HEK293T (cell line): ENCODE measurements at regions not wholly inside any gene's neighbourhood (a gene's known extent, or its start where the extent isn't known, plus 50 kb on each side); places are given as distances from the start of the nearest gene placed in this dataset.

Experiments used
- CTCF ChIA-PET: fragments of 350-600 bp; formaldehyde crosslinking; extraction: SDS; loops from one replicate; lab custom pipeline; 2021; ENCODE audit warnings: antibody characterized with exemption, inconsistent platforms; lab: Yijun Ruan, JAX
- POLR2A ChIA-PET: fragments of 350-600 bp; formaldehyde crosslinking; extraction: SDS; loops from one replicate; lab custom pipeline; 2020; ENCODE audit warnings: antibody characterized with exemption, inconsistent platforms; lab: Yijun Ruan, JAX
- DNase-seq: peaks from one replicate; pipeline ENCODE4 v3.0.0; 2012; ENCODE audit warnings: mixed read lengths; ENCODE audit errors: extremely low spot score
- ARNT ChIP-seq: fragments of 450-650 bp; IDR thresholded peaks from 2 replicates; pipeline ENCODE4 v1.6.1; 2017; ENCODE audit warnings: mild to moderate bottlenecking
- BHLHE40 ChIP-seq: fragments of 450-650 bp; IDR thresholded peaks from 2 replicates; pipeline ENCODE4 v1.6.1; 2016; ENCODE audit warnings: mild to moderate bottlenecking, moderate library complexity, borderline replicate concordance
- CTBP1 ChIP-seq: fragments of 450-650 bp; IDR thresholded peaks from 2 replicates; pipeline ENCODE4 v1.6.1; 2016; ENCODE audit warnings: borderline replicate concordance
- ELF4 ChIP-seq: fragments of 450-650 bp; IDR thresholded peaks from 2 replicates; pipeline ENCODE4 v1.6.1; 2017; ENCODE audit warnings: antibody characterized with exemption
- FOXA1 ChIP-seq: fragments of 450-650 bp; IDR thresholded peaks from 2 replicates; pipeline ENCODE4 v1.6.1; 2016; ENCODE audit warnings: mild to moderate bottlenecking
- FOXK2 ChIP-seq: fragments of 450-650 bp; IDR thresholded peaks from 2 replicates; pipeline ENCODE4 v1.6.1; 2016; ENCODE audit warnings: mild to moderate bottlenecking
- FOXM1 ChIP-seq: fragments of 450-650 bp; IDR thresholded peaks from 2 replicates; pipeline ENCODE4 v1.6.1; 2017; ENCODE audit warnings: mild to moderate bottlenecking, borderline replicate concordance
- HDGF ChIP-seq: fragments of 450-650 bp; IDR thresholded peaks from 2 replicates; pipeline ENCODE4 v1.6.1; 2017; ENCODE audit warnings: antibody characterized with exemption, borderline replicate concordance
- L3MBTL2 ChIP-seq: fragments of 450-650 bp; conservative IDR thresholded peaks from 2 replicates; pipeline ENCODE4 v1.6.1; 2016; ENCODE audit warnings: mild to moderate bottlenecking
- LEF1 ChIP-seq: fragments of 450-650 bp; IDR thresholded peaks from 2 replicates; pipeline ENCODE4 v1.6.1; 2017; ENCODE audit warnings: mild to moderate bottlenecking, borderline replicate concordance
- NFRKB ChIP-seq: fragments of 450-650 bp; IDR thresholded peaks from 2 replicates; pipeline ENCODE4 v1.6.1; 2016; ENCODE audit warnings: mild to moderate bottlenecking, moderate library complexity
- SP1 ChIP-seq: fragments of 450-650 bp; IDR thresholded peaks from 2 replicates; pipeline ENCODE4 v1.6.1; 2017
- SUZ12 ChIP-seq: fragments of 450-650 bp; IDR thresholded peaks from 2 replicates; pipeline ENCODE4 v1.6.1; 2016; ENCODE audit warnings: mild to moderate bottlenecking
- TARDBP ChIP-seq: fragments of 450-650 bp; IDR thresholded peaks from 2 replicates; pipeline ENCODE4 v1.6.1; 2016
- ZNF384 ChIP-seq: fragments of 450-650 bp; IDR thresholded peaks from 2 replicates; pipeline ENCODE4 v1.6.1; 2016
- TF ChIP-seq, protein P1 (sequence below): fragments of 450-650 bp; IDR thresholded peaks from 2 replicates; pipeline ENCODE4 v1.6.1; 2016

DNA sequence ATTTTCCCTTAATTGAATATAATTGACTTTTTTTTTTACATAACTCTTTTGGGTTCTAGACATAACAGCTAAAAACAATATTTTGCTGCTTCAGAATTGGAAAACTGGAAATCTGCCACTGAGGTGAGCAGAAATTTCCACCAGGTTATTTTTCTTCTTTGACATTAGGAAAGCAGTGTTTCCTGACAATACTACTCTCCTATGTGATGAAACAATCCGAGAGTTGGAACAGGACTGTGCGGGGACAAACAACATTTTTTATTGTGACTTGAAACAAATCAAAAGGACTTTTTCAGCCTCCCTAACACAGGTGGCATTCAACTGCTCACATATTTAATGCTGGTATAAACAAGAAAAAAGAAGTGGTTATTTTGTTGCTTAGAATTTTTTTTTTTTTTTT, 237.2 kb downstream of the RNF152 start:
- no peak for DNase-seq
- ChIA-PET CTCF (no interaction called here), POLR2A (no interaction called here)
- TF ChIP-seq SUZ12, result no peak
- no peak for TF ChIP-seq BHLHE40
- no peak for TF ChIP-seq TARDBP
- TF ChIP-seq, protein P1, sequence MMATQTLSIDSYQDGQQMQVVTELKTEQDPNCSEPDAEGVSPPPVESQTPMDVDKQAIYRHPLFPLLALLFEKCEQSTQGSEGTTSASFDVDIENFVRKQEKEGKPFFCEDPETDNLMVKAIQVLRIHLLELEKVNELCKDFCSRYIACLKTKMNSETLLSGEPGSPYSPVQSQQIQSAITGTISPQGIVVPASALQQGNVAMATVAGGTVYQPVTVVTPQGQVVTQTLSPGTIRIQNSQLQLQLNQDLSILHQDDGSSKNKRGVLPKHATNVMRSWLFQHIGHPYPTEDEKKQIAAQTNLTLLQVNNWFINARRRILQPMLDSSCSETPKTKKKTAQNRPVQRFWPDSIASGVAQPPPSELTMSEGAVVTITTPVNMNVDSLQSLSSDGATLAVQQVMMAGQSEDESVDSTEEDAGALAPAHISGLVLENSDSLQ, result no peak
- TF ChIP-seq FOXK2, result no peak
- no peak for TF ChIP-seq FOXA1
- no peak for TF ChIP-seq ELF4
- TF ChIP-seq ZNF384, result no peak
- TF ChIP-seq ARNT, result no peak
- TF ChIP-seq LEF1, result no peak
- TF ChIP-seq FOXM1, result no peak
- TF ChIP-seq NFRKB, result no peak
- TF ChIP-seq HDGF, result no peak

DNA sequence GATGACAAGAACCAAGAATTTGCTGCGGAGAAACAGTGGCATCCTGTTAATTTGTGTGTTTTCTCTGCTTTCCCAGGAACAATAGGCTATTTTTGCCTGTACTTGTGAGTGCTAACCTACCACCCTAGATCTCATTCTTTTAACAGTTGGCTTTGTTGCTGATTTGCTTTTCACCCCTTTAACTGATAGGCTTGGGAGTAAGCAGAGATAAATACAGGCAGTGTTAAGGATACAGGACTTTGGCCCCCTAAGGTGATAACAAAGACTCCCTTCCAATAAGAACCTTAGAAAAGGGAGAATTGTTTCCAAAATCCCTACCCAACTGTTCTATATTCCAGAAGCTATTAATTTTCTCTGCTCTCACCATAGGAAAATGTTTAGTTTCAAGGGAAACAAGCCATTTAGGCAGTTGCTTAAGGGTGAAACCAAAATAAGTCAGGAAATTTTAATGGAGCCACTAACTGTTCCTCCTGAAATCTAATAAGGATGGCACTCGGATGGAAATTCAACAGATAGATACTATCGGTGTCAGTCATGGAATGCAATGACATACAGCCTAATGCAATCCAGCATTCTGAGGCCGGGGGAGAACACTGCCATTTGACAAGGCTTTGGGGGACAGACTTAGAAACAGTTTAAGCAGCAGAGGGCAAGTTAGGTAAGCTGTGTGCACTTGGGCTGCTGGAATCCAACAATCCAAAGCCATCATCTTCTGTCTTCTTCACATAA, 238.8 kb downstream of the RNF152 start:
- ChIA-PET POLR2A (no interaction called here), CTCF (no interaction called here)
- TF ChIP-seq ELF4 (no peak), HDGF (no peak), NFRKB (no peak), L3MBTL2 (no peak), ARNT (no peak)
- DNase-seq, result no peak

DNA sequence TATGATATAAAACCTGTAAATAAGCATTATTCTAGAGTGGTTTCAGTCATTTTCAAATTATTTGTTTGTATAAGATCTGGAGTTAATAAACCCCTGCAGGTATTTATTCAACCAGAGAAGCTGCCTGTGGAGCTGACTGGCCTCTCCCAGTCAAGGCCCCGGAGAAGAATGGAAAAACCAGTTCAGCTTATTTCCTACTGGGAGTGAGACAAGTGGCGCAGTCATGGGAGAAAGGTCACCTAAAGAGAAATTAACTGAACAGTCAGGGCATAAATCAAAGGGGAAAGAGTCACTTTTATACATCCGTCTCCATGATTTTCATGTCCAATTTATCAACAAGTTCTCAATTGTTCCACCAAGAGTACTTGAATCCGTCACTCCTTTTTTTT, 240.9 kb downstream of the RNF152 start:
- POLR2A ChIA-PET, result no interaction called here
- CTCF ChIA-PET, result no interaction called here
- no peak for TF ChIP-seq FOXM1
- TF ChIP-seq, protein P1, result peak; percentile 53
- peak; percentile 5 for DNase-seq

DNA sequence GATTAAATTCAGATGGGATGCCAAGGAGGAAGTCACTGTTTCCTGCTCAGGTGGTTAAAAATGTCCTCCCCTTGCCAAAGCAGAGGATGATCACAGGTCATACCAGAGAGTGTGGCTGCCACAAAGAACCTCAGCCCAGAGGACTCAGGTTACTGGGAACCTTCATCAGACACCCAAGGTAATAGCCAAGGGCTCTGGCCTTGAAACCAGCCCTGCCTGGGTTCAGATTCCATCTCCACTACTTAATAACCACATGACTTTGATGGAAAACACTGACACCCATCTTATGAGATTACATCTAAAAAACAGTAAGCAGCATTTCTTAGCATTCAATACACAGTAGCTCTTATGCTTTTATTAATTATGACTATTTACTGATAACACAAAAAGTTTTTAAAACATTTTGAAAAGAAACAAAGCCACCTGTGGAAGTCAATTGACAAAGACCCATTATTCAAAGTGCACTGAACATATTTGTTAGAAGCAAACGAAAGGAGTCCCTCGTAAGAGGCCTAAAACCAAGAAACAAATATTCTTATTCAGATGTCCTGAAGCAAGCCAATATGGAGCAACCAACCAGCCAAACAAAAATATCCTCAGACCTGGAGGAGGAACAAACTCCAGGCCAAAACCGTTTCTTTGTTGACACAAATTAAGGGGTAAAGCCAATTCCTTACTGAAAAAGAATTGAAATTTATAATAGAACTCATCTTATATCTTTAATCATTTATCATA, 241.5 kb downstream of the RNF152 start:
- ChIA-PET CTCF (no interaction called here), POLR2A (no interaction called here)
- TF ChIP-seq, protein P1, result no peak
- TF ChIP-seq NFRKB (no peak), LEF1 (no peak), CTBP1 (no peak), ELF4 (no peak), ZNF384 (no peak), L3MBTL2 (no peak), FOXA1 (no peak), TARDBP (no peak), ARNT (no peak), HDGF (no peak), SP1 (no peak), FOXM1 (no peak)
- no peak for DNase-seq

DNA sequence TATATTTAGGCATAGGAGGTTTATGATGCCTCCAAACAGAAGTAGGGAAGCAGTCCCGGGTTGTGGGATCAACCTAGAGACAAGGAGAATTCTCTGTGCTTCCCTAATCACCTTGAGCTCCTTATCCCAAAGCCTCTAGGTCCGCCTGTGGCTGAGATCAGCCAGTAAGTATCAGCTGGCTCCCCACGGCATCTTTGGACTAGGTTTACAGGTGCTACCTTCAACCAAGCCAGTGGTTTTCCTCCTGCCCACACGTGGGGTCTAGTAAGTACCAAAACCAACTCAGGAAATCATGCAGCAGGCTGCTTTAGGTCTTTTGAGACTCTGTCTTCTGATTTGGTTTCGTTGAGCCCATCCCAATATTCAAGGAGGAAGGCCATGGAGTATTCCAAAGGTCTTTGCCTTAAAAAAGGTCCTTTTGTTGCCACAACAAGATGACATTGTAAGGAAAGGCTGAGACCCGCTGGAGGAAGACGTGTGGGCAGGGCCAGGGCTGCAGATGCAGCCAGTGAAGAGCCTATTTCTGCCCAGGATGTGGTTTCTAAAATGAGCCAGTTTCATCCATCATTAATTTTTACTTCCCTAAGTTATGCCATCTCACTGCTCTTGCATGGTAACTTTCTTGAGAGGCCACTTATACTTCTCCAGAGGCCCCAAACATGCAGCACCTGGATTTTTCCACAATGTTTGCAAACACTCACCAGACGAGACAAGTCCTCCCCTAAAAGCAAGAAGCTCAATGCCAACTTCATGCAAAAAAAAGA, 248.7 kb downstream of the RNF152 start:
- TF ChIP-seq SP1, result no peak
- TF ChIP-seq L3MBTL2, result no peak
- no peak for TF ChIP-seq SUZ12
- TF ChIP-seq, protein P1, result no peak
- TF ChIP-seq ARNT, result no peak
- TF ChIP-seq FOXA1, result no peak
- CTCF ChIA-PET, result no interaction called here
- no peak for DNase-seq
- POLR2A ChIA-PET, result no interaction called here

DNA sequence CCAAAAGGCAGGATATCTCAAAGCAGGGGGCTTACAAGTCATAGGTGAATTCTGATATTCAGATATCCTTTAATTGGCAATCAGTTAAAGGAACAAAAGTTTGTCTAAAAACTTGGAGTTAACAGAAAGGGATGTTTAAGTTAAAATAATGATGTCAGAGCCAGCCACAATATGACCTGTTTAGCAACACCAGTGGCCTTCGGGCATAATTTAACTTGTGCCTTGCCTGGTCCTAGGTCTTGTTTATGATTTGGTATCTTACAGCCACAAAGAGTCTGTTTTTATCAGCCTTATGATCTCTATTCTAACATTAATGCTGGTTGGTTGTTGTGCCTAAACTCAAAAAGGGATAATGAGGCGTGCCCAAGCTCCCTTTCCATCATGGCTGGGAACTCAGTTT, 252.9 kb downstream of the RNF152 start:
- POLR2A ChIA-PET, result no interaction called here
- no peak for DNase-seq
- CTCF ChIA-PET, result no interaction called here
- TF ChIP-seq SP1, result no peak
- TF ChIP-seq ELF4, result no peak
